ENCODE measurements at regions not wholly inside any gene's neighbourhood (a gene's known extent, or its start where the extent isn't known, plus 50 kb on each side); places are given as distances from the start of the nearest gene placed in this dataset.
"Not testable (repeated sequence)": the region's sequence is repeated elsewhere in the genome, so short reads cannot be mapped to it uniquely, and the experiment has no call there.

DNA sequence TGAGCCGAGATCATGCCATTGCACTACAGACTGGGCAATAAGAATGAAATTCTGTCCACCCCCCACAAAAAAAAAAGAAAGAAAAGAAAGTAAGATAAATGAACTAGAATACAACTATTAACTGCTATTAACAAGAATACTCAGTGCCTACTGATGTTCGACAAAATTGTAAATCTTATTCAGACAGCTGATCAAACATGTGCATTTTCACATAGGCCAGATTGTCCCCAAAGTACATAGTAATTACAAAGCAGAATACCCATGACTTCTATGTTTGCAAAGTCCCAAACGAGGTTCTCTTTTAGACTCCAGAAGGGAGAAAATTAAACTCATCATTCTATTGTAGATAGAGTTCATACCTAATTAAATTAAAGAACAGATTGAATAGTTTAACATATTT is 113.4 kb downstream of the UFM1 start:
- intact Hi-C loops (cut with micrococcal nuclease; ENCODE audit: unreplicated experiment) (no loop called here), in situ Hi-C loops (cut with HindIII; ENCODE audit: low pct_unique_long_range_greater_than_20kb, low sequenced_read_pairs) (no loop called here)
- ATAC-seq (no peak), DNase-seq (ENCODE audit: low read depth, low spot score) (no peak)
- Histone ChIP-seq H3K27me3 (ENCODE audit: control insufficient read depth, insufficient read depth, low read length) (no peaks in the 10 kb centered on the region), H3K9me3 (ENCODE audit: control insufficient read depth, insufficient read depth, low read depth, low read length) (no peaks in the 10 kb centered on the region), H3K4me3 (ENCODE audit: low read depth in 2 of 2, low read length in 2 of 2) (no peak overlapping the region), H3K4me1 (ENCODE audit: control insufficient read depth, insufficient read depth, low read length) (no peaks in the 10 kb centered on the region), H3K27ac (ENCODE audit: low read length) (no peak overlapping the region), H3K36me3 (ENCODE audit: control insufficient read depth, insufficient read depth, low read length) (no peaks in the 10 kb centered on the region)
- CTCF ChIA-PET = no interaction called here
- POLR2A ChIA-PET = no interaction called here
- no TSS peak for BruUV-seq (replicated peaks)
- TF ChIP-seq POLR2AphosphoS5 (IDR thresholded peaks at IDR 0.05; ENCODE audit: low read depth, low read length) (no peak), TCF7L2 (IDR thresholded peaks at IDR 0.05; ENCODE audit: low read depth, low read length) (no peak), SIN3A (IDR thresholded peaks at IDR 0.05; ENCODE audit: borderline replicate concordance, insufficient read depth, low read depth, low read length) (no peak), CTCF (IDR thresholded peaks at IDR 0.05) (no peak)
- TF ChIP-seq, protein P1, sequence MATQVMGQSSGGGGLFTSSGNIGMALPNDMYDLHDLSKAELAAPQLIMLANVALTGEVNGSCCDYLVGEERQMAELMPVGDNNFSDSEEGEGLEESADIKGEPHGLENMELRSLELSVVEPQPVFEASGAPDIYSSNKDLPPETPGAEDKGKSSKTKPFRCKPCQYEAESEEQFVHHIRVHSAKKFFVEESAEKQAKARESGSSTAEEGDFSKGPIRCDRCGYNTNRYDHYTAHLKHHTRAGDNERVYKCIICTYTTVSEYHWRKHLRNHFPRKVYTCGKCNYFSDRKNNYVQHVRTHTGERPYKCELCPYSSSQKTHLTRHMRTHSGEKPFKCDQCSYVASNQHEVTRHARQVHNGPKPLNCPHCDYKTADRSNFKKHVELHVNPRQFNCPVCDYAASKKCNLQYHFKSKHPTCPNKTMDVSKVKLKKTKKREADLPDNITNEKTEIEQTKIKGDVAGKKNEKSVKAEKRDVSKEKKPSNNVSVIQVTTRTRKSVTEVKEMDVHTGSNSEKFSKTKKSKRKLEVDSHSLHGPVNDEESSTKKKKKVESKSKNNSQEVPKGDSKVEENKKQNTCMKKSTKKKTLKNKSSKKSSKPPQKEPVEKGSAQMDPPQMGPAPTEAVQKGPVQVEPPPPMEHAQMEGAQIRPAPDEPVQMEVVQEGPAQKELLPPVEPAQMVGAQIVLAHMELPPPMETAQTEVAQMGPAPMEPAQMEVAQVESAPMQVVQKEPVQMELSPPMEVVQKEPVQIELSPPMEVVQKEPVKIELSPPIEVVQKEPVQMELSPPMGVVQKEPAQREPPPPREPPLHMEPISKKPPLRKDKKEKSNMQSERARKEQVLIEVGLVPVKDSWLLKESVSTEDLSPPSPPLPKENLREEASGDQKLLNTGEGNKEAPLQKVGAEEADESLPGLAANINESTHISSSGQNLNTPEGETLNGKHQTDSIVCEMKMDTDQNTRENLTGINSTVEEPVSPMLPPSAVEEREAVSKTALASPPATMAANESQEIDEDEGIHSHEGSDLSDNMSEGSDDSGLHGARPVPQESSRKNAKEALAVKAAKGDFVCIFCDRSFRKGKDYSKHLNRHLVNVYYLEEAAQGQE (IDR thresholded peaks at IDR 0.05; ENCODE audit: insufficient read depth in 1 of 2, low read depth in 2 of 2, low read length in 1 of 2) = no peak

- intact Hi-C loops (cut with micrococcal nuclease; ENCODE audit: unreplicated experiment); BruUV-seq (replicated peaks); H3K9me3 ChIP-seq (ENCODE audit: control insufficient read depth, insufficient read depth, low read depth, low read length); ATAC-seq; DNase-seq (ENCODE audit: low read depth, low spot score); H3K4me3 ChIP-seq (ENCODE audit: low read depth in 2 of 2, low read length in 2 of 2); H3K27ac ChIP-seq (ENCODE audit: low read length); in situ Hi-C loops (cut with HindIII; ENCODE audit: low pct_unique_long_range_greater_than_20kb, low sequenced_read_pairs); H3K4me1 ChIP-seq (ENCODE audit: control insufficient read depth, insufficient read depth, low read length); CTCF ChIA-PET; H3K36me3 ChIP-seq (ENCODE audit: control insufficient read depth, insufficient read depth, low read length); POLR2A ChIA-PET; H3K27me3 ChIP-seq (ENCODE audit: control insufficient read depth, insufficient read depth, low read length): not testable (repeated sequence)
Observed at GRCh38 chr13:38472411-38472810, 122.8 kb downstream of the UFM1 start.

GRCh38 chr13:38473305-38473704 is 123.7 kb downstream of the UFM1 start:
- Histone ChIP-seq H3K4me1 (ENCODE audit: control insufficient read depth, insufficient read depth, low read length) (no peaks in the 10 kb centered on the region), H3K9me3 (ENCODE audit: control insufficient read depth, insufficient read depth, low read depth, low read length) (no peaks in the 10 kb centered on the region), H3K27me3 (ENCODE audit: control insufficient read depth, insufficient read depth, low read length) (no peaks in the 10 kb centered on the region), H3K36me3 (ENCODE audit: control insufficient read depth, insufficient read depth, low read length) (no peaks in the 10 kb centered on the region), H3K27ac (ENCODE audit: low read length) (no peak overlapping the region), H3K4me3 (ENCODE audit: low read depth in 2 of 2, low read length in 2 of 2) (no peak overlapping the region)
- DNase-seq (ENCODE audit: low read depth, low spot score) (no peak), ATAC-seq (no peak)
- intact Hi-C loops (cut with micrococcal nuclease; ENCODE audit: unreplicated experiment) (no loop called here), in situ Hi-C loops (cut with HindIII; ENCODE audit: low pct_unique_long_range_greater_than_20kb, low sequenced_read_pairs) (no loop called here)
- no peak for TF ChIP-seq CTCF (IDR thresholded peaks at IDR 0.05)
- TF ChIP-seq SIN3A (IDR thresholded peaks at IDR 0.05; ENCODE audit: borderline replicate concordance, insufficient read depth, low read depth, low read length) = no peak
- TF ChIP-seq POLR2AphosphoS5 (IDR thresholded peaks at IDR 0.05; ENCODE audit: low read depth, low read length) = no peak
- TF ChIP-seq TCF7L2 (IDR thresholded peaks at IDR 0.05; ENCODE audit: low read depth, low read length) = no peak
- TF ChIP-seq, protein P1 (IDR thresholded peaks at IDR 0.05; ENCODE audit: insufficient read depth in 1 of 2, low read depth in 2 of 2, low read length in 1 of 2) = no peak
- POLR2A ChIA-PET = interaction anchor here (0.6 kb wide), 1 partner anchor 136 kb away, joined by 6 read pairs; no protein-coding TSS in a partner anchor
- BruUV-seq (replicated peaks) = no TSS peak
- CTCF ChIA-PET = no interaction called here
